Stimulated activated CD8-positive, alpha-beta memory T cell treated with anti-CD3 and anti-CD28 coated beads, Interleukin-2, amount 100 ng/mL, for 1 hour (primary cell): ENCODE measurements at regions not wholly inside any gene's neighbourhood (a gene's known extent, or its start where the extent isn't known, plus 50 kb on each side); places are given as distances from the start of the nearest gene placed in this dataset.

ENCODE experiments used
- DNase-seq, 2 donors: peaks; one replicate each; pipeline ENCODE4 v3.0.0-alpha.2; 2020; ENCODE audit warnings: low read depth in 2 of 2

- DNase-seq = no peak
Observed at GRCh38 chr15:98025237-98025636, 64.7 kb downstream of the ARRDC4 start.

DNA sequence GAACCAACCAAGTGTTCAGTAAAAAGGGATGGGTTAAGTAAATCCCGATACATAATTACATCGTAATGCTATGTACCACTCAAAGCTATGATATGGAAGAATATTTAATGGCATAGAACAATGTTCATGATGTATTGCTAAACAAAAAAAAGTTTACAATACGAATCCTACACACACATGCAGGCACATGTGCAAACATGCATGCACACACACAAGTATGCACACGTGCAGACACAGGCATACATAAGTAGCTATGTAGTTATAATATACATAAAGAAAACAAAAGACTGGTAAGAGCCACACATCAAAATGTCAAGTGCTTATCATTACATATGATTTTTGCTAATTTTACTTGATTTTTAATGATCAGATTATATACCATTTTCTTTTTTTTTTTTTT is 74.2 kb downstream of the ARRDC4 start:
- DNase-seq = no peak

- no peak for DNase-seq
Observed at GRCh38 chr15:98035134-98035533, 74.6 kb downstream of the ARRDC4 start.

DNA sequence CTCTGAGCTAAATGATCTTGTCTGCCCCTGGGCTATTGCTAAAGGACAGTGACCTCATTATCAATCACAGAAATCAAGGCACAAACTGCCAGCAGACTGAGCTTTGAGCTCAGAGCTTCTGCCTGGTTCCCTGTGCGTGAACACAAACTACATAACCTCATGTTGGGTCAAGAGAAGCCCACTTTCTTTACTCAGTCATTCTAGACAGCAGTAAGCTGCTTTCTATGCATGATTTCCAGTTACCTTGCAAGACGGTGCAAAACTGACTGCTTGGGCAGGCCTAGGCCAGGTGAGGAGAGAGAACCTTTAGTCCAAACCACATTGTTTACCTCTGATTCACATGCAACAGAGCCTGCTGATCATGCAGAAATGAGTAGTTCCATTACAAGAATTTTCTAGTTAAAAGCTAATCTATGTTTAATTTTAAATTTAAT is 75.1 kb downstream of the ARRDC4 start:
- DNase-seq = no peak

- no peak for DNase-seq
Observed at GRCh38 chr15:98039596-98039995, 79.1 kb downstream of the ARRDC4 start.

DNA sequence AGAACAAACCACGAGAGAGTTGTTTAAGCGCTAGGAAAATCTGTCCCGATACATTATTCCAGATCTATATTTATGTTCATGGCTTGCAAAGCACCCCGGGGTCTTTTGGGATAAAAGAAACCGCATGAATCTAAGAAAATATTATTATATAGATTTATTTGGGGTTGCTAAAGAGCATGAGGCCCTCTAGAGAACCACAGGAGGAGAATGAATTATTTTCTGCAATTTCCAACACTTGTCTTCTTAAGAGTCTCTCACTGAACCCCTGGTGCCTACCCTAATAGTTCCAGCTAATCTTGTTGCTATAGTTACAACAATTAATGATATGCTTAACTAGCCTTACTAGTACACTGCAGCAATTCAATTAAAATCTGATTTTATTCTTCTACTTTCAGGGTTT is 79.6 kb downstream of the ARRDC4 start:
- DNase-seq = no peak

DNA sequence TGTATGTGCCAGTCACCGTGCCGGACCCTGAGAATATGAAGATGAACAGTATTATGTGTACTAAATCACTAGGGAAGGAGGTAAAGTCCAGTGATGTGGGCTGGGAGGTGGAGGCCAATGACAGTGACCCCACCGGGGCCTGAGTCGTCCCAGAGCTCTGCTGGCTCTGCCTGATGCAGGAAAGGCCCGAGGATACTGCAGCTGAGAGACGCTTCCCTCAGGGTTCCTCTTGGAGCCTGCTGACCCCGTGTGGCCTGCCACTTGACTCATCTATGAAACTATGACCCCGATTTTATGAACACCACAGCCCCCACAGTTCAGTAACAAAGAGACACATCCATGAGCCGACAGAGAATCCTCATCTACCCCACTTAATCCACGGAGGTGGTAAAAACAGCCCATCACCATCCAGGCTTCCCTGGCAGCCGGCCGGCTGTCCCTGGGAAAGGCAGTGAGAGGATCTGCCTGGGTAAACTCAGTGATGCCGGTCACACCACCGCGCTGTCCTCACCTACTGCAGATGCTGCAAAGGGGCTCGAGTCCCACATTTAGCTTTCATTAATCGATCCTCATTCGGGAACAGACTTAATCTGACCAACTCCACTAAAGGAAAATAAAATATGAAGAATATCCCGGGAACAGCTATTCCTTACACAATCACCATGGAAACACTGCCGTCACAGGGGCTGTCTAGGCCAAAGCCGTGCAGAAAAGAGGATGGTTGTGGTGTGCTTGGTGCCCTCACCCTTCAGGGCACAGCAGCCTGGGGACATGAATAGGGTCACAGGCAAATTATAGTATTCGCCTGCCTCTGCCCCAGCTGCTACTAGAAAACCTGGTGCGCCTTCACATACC is 82.9 kb downstream of the ARRDC4 start:
- no peak for DNase-seq

- no peak for DNase-seq
Observed at GRCh38 chr15:98051734-98052133, 91.2 kb downstream of the ARRDC4 start.

DNA sequence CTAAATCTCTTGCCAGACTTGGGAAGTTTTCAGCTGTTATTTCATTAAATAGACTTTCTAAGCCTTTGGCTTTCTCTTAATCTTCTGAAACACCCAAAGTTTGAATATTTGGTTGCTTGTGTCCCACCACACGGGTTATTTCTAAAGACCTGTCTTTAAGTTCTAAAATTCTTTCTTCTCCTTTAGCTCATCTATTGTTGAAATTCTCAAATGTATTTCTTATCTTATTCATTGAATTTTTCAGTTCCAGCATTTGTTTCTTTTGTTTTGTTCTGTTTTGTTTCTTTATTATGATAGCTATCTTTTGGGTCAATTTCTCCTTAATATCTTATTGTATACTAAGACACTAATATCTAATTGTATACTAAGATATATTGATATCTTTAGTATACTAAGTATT is 97.0 kb downstream of the ARRDC4 start:
- DNase-seq = no peak

DNA sequence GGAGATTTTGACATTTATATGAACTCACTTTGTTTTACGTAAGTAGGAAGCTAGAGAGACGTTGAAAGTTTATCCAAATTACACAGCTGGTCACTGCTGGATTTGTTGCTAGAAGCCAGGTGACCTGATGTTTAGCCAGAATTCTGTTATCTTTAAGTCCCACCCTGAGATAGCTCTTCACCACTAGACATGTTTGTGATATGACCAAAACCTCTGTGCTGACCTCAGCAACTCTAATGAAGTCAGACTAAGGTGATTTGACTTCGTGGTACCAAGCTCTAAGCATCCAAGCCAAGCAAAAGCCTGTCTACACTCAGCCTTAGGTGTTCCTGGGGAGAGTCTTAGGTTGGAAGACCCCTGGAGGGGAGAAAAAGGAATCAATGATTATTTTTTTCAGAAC is 102.4 kb downstream of the ARRDC4 start:
- no peak for DNase-seq

DNA sequence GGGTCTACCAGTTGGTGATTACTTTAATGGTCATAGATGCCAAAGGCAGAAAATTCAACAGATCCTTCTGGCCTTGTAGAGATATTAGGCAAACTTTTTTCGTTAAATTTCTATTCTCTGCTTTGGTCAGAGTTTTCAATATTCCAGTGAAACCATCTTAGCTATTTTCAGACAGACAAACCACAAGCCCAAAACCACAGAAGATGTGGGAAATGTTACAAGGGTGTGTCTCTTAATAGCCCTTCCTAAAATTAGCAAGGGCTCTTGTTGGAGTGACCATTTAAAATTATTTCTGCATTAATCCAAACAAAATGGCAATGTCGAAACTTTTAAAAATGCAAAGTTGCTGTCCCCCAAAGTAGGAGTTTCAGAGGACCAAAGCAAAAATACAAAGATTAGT is 102.8 kb downstream of the ARRDC4 start:
- DNase-seq = no peak

- DNase-seq = no peak
Observed at GRCh38 chr15:98063871-98064270, 103.4 kb downstream of the ARRDC4 start.

DNA sequence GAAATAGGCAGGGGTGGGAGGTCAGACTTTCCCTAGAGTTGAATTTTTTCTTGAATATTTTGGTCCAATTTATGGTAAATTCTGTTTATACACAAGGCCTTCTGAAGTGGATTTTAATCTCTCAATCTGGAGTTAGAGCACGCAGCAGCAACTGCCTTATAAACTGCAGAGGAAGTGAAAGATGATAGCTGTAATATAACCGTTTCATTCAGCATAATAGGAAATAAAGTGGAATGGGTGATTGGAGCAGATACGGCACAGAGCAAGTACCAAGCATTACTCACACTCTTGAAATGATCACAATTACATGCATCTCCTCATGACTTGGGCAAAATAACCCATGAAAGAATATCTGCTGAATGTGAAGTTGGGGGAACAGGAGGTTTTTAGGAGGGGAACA is 106.8 kb downstream of the ARRDC4 start:
- DNase-seq = no peak

DNA sequence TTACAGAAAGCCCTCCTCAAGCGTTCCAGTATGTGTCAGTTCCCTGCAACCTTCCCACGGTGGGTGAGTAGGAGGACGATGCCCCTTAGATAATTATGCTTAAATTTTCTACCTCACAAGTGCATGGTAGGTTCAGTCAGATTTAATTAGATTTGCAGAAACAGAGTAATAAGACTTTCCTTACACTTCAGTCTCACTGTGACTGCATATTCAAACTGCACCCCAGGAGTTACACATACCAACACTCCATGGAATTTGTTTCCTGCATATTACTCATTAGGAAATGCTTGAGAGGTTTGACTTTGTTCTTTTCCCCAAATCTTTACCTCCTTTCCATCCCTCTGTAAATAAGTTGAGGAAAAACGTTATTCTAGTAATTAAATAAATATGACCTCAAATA is 108.8 kb downstream of the ARRDC4 start:
- no peak for DNase-seq

DNA sequence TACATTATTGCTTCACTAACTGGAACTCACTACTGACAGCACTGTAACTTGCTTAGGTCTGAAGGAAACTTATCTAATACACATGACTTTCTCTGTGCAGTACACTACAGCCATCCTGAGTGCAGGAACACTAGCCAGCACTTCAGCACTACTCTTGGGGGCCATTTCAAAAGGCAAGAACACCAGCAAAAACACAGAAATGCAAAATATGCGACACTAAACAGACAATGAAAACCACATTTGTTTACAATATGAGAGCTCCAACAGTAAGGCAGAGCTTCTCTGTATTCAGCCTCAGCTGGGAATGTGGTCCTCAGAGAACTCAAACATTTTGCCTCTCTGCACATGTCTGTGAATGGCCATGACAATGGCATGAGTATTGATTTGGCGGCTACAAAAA is 109.6 kb downstream of the ARRDC4 start:
- no peak for DNase-seq

- DNase-seq = no peak
Observed at GRCh38 chr15:98071786-98072185, 111.3 kb downstream of the ARRDC4 start.

GRCh38 chr15:98075441-98075840 is 114.9 kb downstream of the ARRDC4 start:
- DNase-seq = no peak

DNA sequence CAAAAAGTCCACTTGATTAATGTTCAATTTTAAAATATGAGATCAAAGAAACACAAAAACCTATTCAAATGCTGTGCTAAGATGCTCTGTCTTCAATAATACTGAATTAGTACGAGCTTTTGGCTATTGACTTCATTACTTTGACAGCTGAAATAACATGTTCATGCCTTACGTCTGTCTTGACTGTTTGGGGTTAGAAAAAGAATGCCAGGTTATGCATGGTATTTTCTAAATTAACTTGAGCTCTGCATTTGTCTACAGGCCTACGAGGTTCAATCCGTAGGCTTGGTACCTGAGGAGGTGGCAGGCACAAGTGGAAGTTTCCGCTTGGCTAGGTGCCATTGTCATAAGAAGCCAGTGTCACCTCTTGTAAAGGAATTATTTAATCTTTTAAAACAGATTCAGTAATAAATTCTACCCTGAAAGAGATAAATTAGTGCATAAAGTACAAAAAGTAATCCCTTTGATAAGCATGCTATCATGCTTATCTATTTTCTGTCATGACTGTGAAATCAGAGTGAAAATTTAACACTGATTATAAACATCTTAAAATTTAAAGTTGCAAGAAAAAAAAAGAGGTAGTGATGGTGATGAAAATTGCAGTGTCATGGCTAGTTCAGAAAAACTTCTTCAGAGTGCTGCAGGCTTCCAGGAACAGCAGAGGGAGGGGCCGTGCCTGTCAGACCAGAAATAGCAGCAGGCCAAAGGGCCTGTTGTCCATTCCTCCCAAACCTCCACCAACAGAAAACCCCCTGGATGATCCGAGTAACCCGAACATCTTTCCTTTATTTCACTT is 115.7 kb downstream of the ARRDC4 start:
- no peak for DNase-seq

DNA sequence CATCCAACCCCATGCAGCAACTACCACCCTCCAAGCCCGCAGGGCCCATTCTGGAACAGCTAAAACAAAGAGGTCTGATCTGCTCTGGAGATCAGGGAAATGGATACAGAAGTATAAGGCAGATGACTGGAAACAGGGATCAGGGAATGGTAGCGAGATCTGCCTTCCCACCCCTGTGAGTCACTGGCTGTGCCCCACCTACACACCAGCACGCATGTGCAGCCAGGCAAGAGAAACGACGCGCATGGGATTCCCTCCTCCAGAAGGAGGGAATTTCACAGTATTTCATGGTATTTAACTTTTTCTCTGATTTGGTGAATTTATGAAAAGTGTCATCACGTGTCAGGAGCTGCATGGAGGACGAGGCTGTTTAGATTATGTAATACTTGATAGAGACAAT is 116.7 kb downstream of the ARRDC4 start:
- no peak for DNase-seq

DNA sequence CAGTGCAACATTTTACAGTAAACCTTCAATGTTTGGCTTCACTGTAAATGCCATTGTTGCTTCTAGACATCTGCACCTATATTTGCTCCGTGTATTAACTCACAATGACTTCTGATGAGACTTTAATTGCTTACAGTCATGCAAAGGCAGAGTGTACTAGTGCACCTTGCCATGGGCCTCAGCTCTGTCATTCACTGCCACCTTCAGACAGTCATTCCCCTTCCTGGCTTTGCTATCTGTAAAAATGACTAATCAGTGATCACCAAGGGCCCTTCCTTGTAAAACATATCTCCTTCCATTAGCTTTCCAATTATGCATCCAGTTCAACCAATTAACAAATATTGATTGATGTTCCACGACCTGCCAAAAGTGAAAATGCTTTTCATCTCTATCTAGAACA is 120.3 kb downstream of the ARRDC4 start:
- DNase-seq = no peak

DNA sequence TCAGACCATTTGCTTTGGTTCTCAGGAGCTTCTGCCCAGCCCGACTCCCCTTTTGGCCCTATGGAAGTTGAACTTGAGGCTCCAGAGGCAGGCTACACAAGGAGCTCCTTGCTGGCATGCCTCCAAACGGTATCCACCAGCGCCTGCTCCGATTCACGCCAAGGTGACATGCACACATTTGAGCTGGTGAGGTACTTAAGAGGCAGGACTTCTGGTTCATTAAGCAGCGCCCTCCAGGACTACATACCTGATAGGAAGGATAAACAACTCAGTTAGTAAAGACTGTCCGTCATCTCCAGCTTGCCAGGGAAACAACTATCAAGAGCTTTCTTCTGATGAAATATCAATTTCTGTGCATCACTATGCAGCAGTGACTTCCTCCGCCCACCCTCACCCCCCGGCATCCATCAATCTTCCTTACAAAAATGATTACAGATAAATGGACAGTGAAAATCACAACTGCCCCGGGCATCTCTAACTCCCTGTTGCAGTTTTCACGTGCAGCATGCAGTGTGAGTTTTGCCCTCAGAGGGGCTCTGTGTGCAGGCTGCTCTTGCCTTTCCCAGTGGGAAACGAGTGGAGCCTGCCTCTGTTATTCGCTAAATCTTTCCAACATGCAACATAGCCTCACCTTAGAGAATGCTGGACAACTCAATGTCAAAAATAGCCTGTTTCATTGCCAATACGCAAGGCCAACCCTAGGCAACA is 122.9 kb downstream of the ARRDC4 start:
- DNase-seq = no peak

DNA sequence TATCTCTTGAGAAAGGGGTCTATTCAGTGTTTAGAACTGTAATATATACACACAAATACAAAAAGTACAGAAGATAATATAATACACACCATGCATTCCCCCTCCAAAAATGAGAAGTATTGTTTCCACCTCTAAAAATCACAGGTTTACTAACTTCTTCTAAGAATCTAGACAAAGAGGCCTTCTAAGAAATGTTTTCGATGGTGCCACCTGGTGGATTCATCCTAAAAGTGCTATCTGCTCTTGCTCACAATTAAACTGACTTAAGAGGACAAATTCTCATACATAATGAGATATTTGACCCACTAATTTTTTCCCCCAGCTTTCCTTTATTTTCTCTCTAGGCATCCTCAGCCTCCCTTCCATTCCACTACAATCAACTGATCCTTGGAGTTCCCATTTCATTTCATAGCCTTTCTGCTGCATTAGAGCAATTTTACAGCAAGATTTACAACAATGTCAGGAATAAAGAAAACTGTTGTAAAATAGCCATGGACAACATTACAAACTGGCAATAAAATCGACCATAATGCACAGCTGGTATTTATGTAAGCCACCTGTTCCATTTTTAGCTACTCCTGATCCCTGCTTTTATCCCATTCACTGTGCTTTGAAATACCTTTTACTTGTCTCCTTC is 124.6 kb downstream of the ARRDC4 start:
- DNase-seq = peak in 1 of 2 donors; percentile 8
